HCT116 (cell line): ENCODE measurements at regions not wholly inside any gene's neighbourhood (a gene's known extent, or its start where the extent isn't known, plus 50 kb on each side); places are given as distances from the start of the nearest gene placed in this dataset.

ENCODE experiments used
- ATAC-seq: fragments of 200-7000 bp; cut with Tn5 transposase; 2 replicates; pipeline ENCODE4 v1.9.1; 2020; ENCODE audit warnings: mild to moderate bottlenecking, moderate library complexity
- BruUV-seq: library from RNA; stranded (reverse); fragments of 400-500 nt; replicated peaks from 2 replicates; lab custom pipeline; 2021; lab: Mats Ljungman, UMichigan
- CTCF ChIA-PET: fragments of 300-600 bp; sonication (Branson Sonifier 250); formaldehyde crosslinking; loops from one replicate; lab custom pipeline; 2021; ENCODE audit warnings: antibody characterized with exemption; lab: Charles Lee
- POLR2A ChIA-PET: fragments of 300-600, 350-600 bp; sonication (Branson Sonifier 250); formaldehyde crosslinking; loops from one replicate; lab custom pipeline; 2021; ENCODE audit warnings: antibody characterized with exemption; lab: Charles Lee
- RAD21 ChIA-PET, 2 experiments: fragments of 300-600 bp; sonication (Branson Sonifier 250); formaldehyde crosslinking; loops; one replicate each; lab custom pipeline; 2023; ENCODE audit warnings: low total read pairs in 2 of 2; ENCODE audit not compliant: uncharacterized antibody in 2 of 2, unreplicated experiment in 2 of 2, low non-redundant PET in 1 of 2; lab: Charles Lee
- DNase-seq: peaks from one replicate; pipeline ENCODE4 v3.0.0-alpha.2; 2010; ENCODE audit warnings: low read depth, low spot score
- H2AFZ ChIP-seq: fragments of 200-600 bp; shearing (Covaris generic), sonication (generic); 2 replicates; pipeline ENCODE4 v1.6.1; 2017; ENCODE audit warnings: low read depth, mixed run types, mixed read lengths, antibody characterized with exemption, low read length; ENCODE audit not compliant: poor library complexity, severe bottlenecking
- H3K27ac ChIP-seq: 2 replicates; pipeline ENCODE4 v1.5.1; 2012; ENCODE audit warnings: low read depth, low read length
- H3K27me3 ChIP-seq: fragments of 200-600 bp; sonication (generic); 2 replicates; pipeline ENCODE4 v1.6.1; 2016; ENCODE audit warnings: mixed run types, low read length, mixed read lengths; ENCODE audit not compliant: insufficient read depth
- H3K36me3 ChIP-seq, 2 experiments: fragments of 200-500 bp in 1 of 2; fragments of 200-600 bp in 1 of 2; sonication (Bioruptor generic) in 1 of 2; sonication (generic) in 1 of 2; 2 replicates each; pipeline versions ENCODE4 v1.5.1 to v1.6.1; 2014 to 2016; ENCODE audit warnings: low read length in 2 of 2, inconsistent platforms in 1 of 2, mixed read lengths in 1 of 2, mixed run types in 1 of 2; ENCODE audit not compliant: insufficient read depth in 2 of 2, control insufficient read depth in 1 of 2
- H3K4me1 ChIP-seq, 2 experiments: fragments of 200-600 bp in 1 of 2; sonication (generic) in 1 of 2; 2 replicates each; pipeline versions ENCODE4 v1.5.1 to v1.6.1; 2012 to 2017; ENCODE audit warnings: low read length in 2 of 2, inconsistent platforms in 1 of 2, mild to moderate bottlenecking in 1 of 2, mixed read lengths in 1 of 2, mixed run types in 1 of 2, moderate library complexity in 1 of 2; ENCODE audit not compliant: insufficient read depth in 2 of 2, control insufficient read depth in 1 of 2
- H3K4me2 ChIP-seq: fragments of 200-600 bp; sonication (generic); 2 replicates; pipeline ENCODE4 v1.6.1; 2017; ENCODE audit warnings: mixed run types, low read length, mixed read lengths
- H3K4me3 ChIP-seq, 2 experiments: fragments of 200-600 bp in 1 of 2; sonication (generic) in 1 of 2; replicated peaks in 1 of 2; 2 replicates each; pipeline ENCODE4 v1.5.1; 2011 to 2016; ENCODE audit warnings: low read length in 2 of 2, control low read depth in 1 of 2, low read depth in 1 of 2, mild to moderate bottlenecking in 1 of 2, mixed read lengths in 1 of 2, mixed run types in 1 of 2
- H3K79me2 ChIP-seq: fragments of 200-600 bp; sonication (generic); 2 replicates; pipeline ENCODE4 v1.6.1; 2017; ENCODE audit warnings: mild to moderate bottlenecking, mixed run types, low read length, moderate library complexity, mixed read lengths; ENCODE audit not compliant: insufficient read depth
- H3K9ac ChIP-seq: fragments of 200-600 bp; sonication (generic); 2 replicates; pipeline ENCODE4 v1.6.1; 2016; ENCODE audit warnings: low read length, mixed read lengths
- H3K9me2 ChIP-seq: fragments of 200-600 bp; sonication (generic), shearing (Covaris generic); 2 replicates; pipeline ENCODE4 v1.6.1; 2017; ENCODE audit warnings: mixed run types, mild to moderate bottlenecking, moderate library complexity; ENCODE audit not compliant: insufficient read depth
- H3K9me3 ChIP-seq, 2 experiments: fragments of 200-500 bp in 1 of 2; fragments of 200-600 bp in 1 of 2; sonication (Bioruptor generic) in 1 of 2; sonication (generic) in 1 of 2; 2 replicates each; pipeline ENCODE4 v1.6.1; 2014 to 2017; ENCODE audit warnings: low read length in 2 of 2, mixed read lengths in 2 of 2, inconsistent platforms in 1 of 2, low read depth in 1 of 2, mild to moderate bottlenecking in 1 of 2, mixed run types in 1 of 2, moderate library complexity in 1 of 2; ENCODE audit not compliant: control insufficient read depth in 1 of 2, insufficient read depth in 1 of 2
- H4K20me1 ChIP-seq: fragments of 200-600 bp; sonication (generic), shearing (Covaris generic); 2 replicates; pipeline ENCODE4 v1.6.1; 2017; ENCODE audit warnings: mixed run types, mild to moderate bottlenecking, moderate library complexity; ENCODE audit not compliant: insufficient read depth
- ELF1 ChIP-seq: IDR thresholded peaks from 2 replicates; pipeline ENCODE4 v1.6.1; 2012; ENCODE audit warnings: low read depth, borderline replicate concordance
- JUND ChIP-seq: IDR thresholded peaks from 2 replicates; pipeline ENCODE4 v1.6.1; 2012
- POLR2A ChIP-seq: IDR thresholded peaks from 2 replicates; pipeline ENCODE4 v1.7.0; 2011; ENCODE audit warnings: borderline replicate concordance; ENCODE audit not compliant: insufficient read depth, insufficient read length; ENCODE audit errors: extremely low read depth
- SIN3A ChIP-seq: IDR thresholded peaks from 2 replicates; pipeline ENCODE4 v1.6.1; 2012; ENCODE audit warnings: low read depth
- ZNF274 ChIP-seq: fragments of 200-500 bp; sonication (Bioruptor generic); IDR thresholded peaks from 2 replicates; pipeline ENCODE4 v1.6.1; 2014; ENCODE audit warnings: mild to moderate bottlenecking, low read depth, low read length, inconsistent platforms
- intact Hi-C: fragments of 100-400 bp; cut with micrococcal nuclease; formaldehyde crosslinking; loops from 2 replicates; pipeline ENCODE4 v1.10.0; 2022
- TF ChIP-seq, protein P1 (sequence below): IDR thresholded peaks from 2 replicates; pipeline ENCODE4 v1.6.1; 2012
- TF ChIP-seq, protein P2 (sequence below), 3 experiments: fragments of 200-600 bp in 1 of 3; sonication (generic) in 1 of 3; IDR thresholded peaks in 2 of 3; conservative IDR thresholded peaks in 1 of 3; 2 replicates each; pipeline ENCODE4 v1.5.1; 2012 to 2017; ENCODE audit warnings: low read depth in 2 of 3, low read length in 2 of 3, antibody characterized with exemption in 1 of 3, borderline replicate concordance in 1 of 3, control low read depth in 1 of 3, mild to moderate bottlenecking in 1 of 3, mixed read lengths in 1 of 3, mixed run types in 1 of 3, moderate library complexity in 1 of 3; ENCODE audit not compliant: insufficient read depth in 1 of 3
- TF ChIP-seq, protein P3 (sequence below): IDR thresholded peaks from 2 replicates; pipeline ENCODE4 v1.6.1; 2011; ENCODE audit warnings: mild to moderate bottlenecking, low read length, moderate library complexity; ENCODE audit not compliant: insufficient replicate concordance; ENCODE audit errors: extremely low read depth

DNA sequence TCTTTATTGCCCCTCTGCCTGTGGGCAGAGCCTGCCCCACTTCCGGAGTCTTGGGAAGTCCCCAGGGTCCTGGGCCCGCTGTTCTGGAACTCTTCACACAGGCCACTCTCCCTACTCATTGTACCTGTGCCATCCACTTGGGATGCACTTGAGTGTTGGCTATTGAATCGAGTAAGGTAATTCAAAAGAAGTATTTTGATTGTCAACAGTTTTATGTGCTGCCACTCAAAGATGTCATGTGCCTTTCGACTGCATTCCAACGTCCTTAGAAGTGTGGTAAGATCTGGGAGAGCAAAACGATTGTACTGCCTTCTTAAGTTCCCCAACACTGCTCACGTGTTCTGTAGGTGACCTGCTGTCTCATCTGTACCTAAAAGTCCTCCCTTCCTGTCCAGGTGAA lies 77.0 kb upstream of the SMIM21 start:
- no peaks in the 10 kb centered on the region for H3K9me3 ChIP-seq
- ATAC-seq (no peak), DNase-seq (no peak)
- RAD21 ChIA-PET: no interaction called here
- H3K27me3 ChIP-seq: no peaks in the 10 kb centered on the region
- POLR2A ChIA-PET: no interaction called here
- H3K4me2 ChIP-seq: no peak overlapping the region
- H3K36me3 ChIP-seq: no peaks in the 10 kb centered on the region
- CTCF ChIA-PET: no interaction called here
- no peaks in the 10 kb centered on the region for H3K9me2 ChIP-seq
- H3K79me2 ChIP-seq: no peaks in the 10 kb centered on the region
- no peak overlapping the region for H3K4me3 ChIP-seq
- no TSS peak for BruUV-seq
- H3K27ac ChIP-seq: no peak overlapping the region
- H4K20me1 ChIP-seq: no peaks in the 10 kb centered on the region
- H2AFZ ChIP-seq: no peak overlapping the region
- no peaks in the 10 kb centered on the region for H3K4me1 ChIP-seq
- TF ChIP-seq, protein P1, sequence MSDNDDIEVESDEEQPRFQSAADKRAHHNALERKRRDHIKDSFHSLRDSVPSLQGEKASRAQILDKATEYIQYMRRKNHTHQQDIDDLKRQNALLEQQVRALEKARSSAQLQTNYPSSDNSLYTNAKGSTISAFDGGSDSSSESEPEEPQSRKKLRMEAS: no peak
- no peak for TF ChIP-seq POLR2A
- no peak for TF ChIP-seq SIN3A
- TF ChIP-seq, protein P2, sequence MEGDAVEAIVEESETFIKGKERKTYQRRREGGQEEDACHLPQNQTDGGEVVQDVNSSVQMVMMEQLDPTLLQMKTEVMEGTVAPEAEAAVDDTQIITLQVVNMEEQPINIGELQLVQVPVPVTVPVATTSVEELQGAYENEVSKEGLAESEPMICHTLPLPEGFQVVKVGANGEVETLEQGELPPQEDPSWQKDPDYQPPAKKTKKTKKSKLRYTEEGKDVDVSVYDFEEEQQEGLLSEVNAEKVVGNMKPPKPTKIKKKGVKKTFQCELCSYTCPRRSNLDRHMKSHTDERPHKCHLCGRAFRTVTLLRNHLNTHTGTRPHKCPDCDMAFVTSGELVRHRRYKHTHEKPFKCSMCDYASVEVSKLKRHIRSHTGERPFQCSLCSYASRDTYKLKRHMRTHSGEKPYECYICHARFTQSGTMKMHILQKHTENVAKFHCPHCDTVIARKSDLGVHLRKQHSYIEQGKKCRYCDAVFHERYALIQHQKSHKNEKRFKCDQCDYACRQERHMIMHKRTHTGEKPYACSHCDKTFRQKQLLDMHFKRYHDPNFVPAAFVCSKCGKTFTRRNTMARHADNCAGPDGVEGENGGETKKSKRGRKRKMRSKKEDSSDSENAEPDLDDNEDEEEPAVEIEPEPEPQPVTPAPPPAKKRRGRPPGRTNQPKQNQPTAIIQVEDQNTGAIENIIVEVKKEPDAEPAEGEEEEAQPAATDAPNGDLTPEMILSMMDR (IDR thresholded peaks at IDR 0.05 in 2 of 3, conservative IDR thresholded peaks at IDR 0.05 in 1 of 3; ENCODE audit: borderline replicate concordance in 1 of 3, insufficient read depth in 1 of 3, low read depth in 2 of 3, low read length in 2 of 3): no peak
- no peak for TF ChIP-seq ZNF274
- no peak for TF ChIP-seq JUND
- H3K9ac ChIP-seq: no peak overlapping the region
- intact Hi-C loops: no loop called here

DNA sequence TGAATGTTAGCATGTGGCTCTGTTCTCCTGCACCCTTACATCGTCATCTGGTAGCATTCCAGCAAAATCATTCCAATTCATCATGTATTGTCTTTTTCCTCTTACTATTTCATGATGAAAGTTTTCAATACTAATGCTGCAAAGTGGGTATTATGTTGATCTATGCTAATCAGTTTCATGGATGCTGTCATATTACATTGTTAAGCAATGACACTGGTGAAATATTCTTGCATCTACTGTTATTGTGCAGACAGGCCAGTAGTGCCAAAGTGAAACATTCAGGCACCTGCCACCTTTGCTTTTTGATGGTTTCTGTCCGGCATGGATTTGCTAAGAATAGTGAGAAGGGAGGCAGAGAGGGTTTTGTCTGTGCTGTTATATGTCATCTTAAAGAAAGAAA lies 76.1 kb upstream of the SMIM21 start:
- Histone ChIP-seq H3K9me2 (no peaks in the 10 kb centered on the region), H3K27ac (no peak overlapping the region), H2AFZ (no peak overlapping the region), H3K79me2 (no peaks in the 10 kb centered on the region), H3K36me3 (no peaks in the 10 kb centered on the region), H4K20me1 (no peaks in the 10 kb centered on the region), H3K9ac (no peak overlapping the region), H3K27me3 (no peaks in the 10 kb centered on the region), H3K4me1 (no peaks in the 10 kb centered on the region), H3K4me2 (no peak overlapping the region), H3K4me3 (no peak overlapping the region), H3K9me3 (no peaks in the 10 kb centered on the region)
- CTCF ChIA-PET: no interaction called here
- RAD21 ChIA-PET: no interaction called here
- BruUV-seq: no TSS peak
- no peak for DNase-seq
- POLR2A ChIA-PET: no interaction called here
- ATAC-seq: no peak
- intact Hi-C loops: no loop called here
- no peak for TF ChIP-seq POLR2A
- TF ChIP-seq, protein P2 (IDR thresholded peaks at IDR 0.05 in 2 of 3, conservative IDR thresholded peaks at IDR 0.05 in 1 of 3; ENCODE audit: borderline replicate concordance in 1 of 3, insufficient read depth in 1 of 3, low read depth in 2 of 3, low read length in 2 of 3): no peak
- TF ChIP-seq ELF1: no peak
- TF ChIP-seq, protein P3, sequence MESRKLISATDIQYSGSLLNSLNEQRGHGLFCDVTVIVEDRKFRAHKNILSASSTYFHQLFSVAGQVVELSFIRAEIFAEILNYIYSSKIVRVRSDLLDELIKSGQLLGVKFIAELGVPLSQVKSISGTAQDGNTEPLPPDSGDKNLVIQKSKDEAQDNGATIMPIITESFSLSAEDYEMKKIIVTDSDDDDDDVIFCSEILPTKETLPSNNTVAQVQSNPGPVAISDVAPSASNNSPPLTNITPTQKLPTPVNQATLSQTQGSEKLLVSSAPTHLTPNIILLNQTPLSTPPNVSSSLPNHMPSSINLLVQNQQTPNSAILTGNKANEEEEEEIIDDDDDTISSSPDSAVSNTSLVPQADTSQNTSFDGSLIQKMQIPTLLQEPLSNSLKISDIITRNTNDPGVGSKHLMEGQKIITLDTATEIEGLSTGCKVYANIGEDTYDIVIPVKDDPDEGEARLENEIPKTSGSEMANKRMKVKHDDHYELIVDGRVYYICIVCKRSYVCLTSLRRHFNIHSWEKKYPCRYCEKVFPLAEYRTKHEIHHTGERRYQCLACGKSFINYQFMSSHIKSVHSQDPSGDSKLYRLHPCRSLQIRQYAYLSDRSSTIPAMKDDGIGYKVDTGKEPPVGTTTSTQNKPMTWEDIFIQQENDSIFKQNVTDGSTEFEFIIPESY: no peak
- TF ChIP-seq SIN3A: no peak
